ENCODE measurements at regions not wholly inside any gene's neighbourhood (a gene's known extent, or its start where the extent isn't known, plus 50 kb on each side); places are given as distances from the start of the nearest gene placed in this dataset.
"Not testable (repeated sequence)": the region's sequence is repeated elsewhere in the genome, so short reads cannot be mapped to it uniquely, and the experiment has no call there.

GRCh38 chr5:23727271-23727670 is 219.9 kb downstream of the PRDM9 start:
- DNase-seq: peak; percentile 46

- DNase-seq: no peak
These were observed 222.6 kb downstream of the PRDM9 start for GRCh38 chr5:23730023-23730422.

GRCh38 chr5:23740029-23740428 is 232.6 kb downstream of the PRDM9 start:
- peak; percentile 23 for DNase-seq

- no peak for DNase-seq
These were observed 235.3 kb downstream of the PRDM9 start for GRCh38 chr5:23742701-23743100.

- no peak for DNase-seq
These were observed 248.5 kb downstream of the PRDM9 start for GRCh38 chr5:23755906-23756305.

- DNase-seq: no peak
These were observed 249.4 kb downstream of the PRDM9 start for GRCh38 chr5:23756779-23757178.

GRCh38 chr5:23763170-23763569 is 255.8 kb downstream of the PRDM9 start:
- DNase-seq: no peak

- DNase-seq: no peak
These were observed 269.3 kb downstream of the PRDM9 start for GRCh38 chr5:23776684-23777083.

GRCh38 chr5:23800307-23800706 is 292.9 kb downstream of the PRDM9 start:
- not testable (repeated sequence) for DNase-seq

- peak; percentile 33 for DNase-seq
These were observed 313.5 kb downstream of the PRDM9 start for GRCh38 chr5:23820765-23821471.

GRCh38 chr5:23823521-23823920 is 316.1 kb downstream of the PRDM9 start:
- DNase-seq: no peak

- DNase-seq: no peak
These were observed 317.8 kb downstream of the PRDM9 start for GRCh38 chr5:23825196-23825595.

GRCh38 chr5:23840083-23840482 is 332.7 kb downstream of the PRDM9 start:
- no peak for DNase-seq

GRCh38 chr5:23864786-23865185 is 357.4 kb downstream of the PRDM9 start:
- no peak for DNase-seq

- DNase-seq: no peak
These were observed 370.4 kb downstream of the PRDM9 start for GRCh38 chr5:23877847-23878246.

- no peak for DNase-seq
These were observed 377.1 kb downstream of the PRDM9 start for GRCh38 chr5:23884405-23885031.

- DNase-seq: no peak
These were observed 386.2 kb downstream of the PRDM9 start for GRCh38 chr5:23893561-23893960.

- DNase-seq: no peak
These were observed 388.2 kb downstream of the PRDM9 start for GRCh38 chr5:23895614-23896013.

GRCh38 chr5:23930985-23931384 is 423.6 kb downstream of the PRDM9 start:
- no peak for DNase-seq

GRCh38 chr5:23951261-23951928 is 444.0 kb downstream of the PRDM9 start:
- DNase-seq: not testable (repeated sequence)

GRCh38 chr5:23963449-23963848 is 456.0 kb downstream of the PRDM9 start:
- no peak for DNase-seq

GRCh38 chr5:23977365-23977764 is 470.0 kb downstream of the PRDM9 start:
- no peak for DNase-seq

- DNase-seq: no peak
These were observed 470.6 kb downstream of the PRDM9 start for GRCh38 chr5:23977997-23978396.

GRCh38 chr5:23991406-23991805 is 484.0 kb downstream of the PRDM9 start:
- no peak for DNase-seq
